MM.1S (cell line): ENCODE measurements at regions not wholly inside any gene's neighbourhood (a gene's known extent, or its start where the extent isn't known, plus 50 kb on each side); places are given as distances from the start of the nearest gene placed in this dataset.

Experiments used
- DNase-seq: peaks from one replicate; pipeline ENCODE4 v3.0.0-alpha.2; 2015
- H2AFZ ChIP-seq: fragments of 300-600 bp; sonication (generic); 2 replicates; pipeline ENCODE4 v1.6.0; 2016; ENCODE audit warnings: antibody characterized with exemption, low read length
- H3F3A ChIP-seq: fragments of 300-600 bp; sonication (generic); 2 replicates; pipeline ENCODE4 v1.6.1; 2016; ENCODE audit warnings: mild to moderate bottlenecking, antibody characterized with exemption, low read length, moderate library complexity, mixed read lengths; ENCODE audit not compliant: insufficient read depth
- H3K27ac ChIP-seq: fragments of 300-600 bp; sonication (generic); 2 replicates; pipeline ENCODE4 v1.5.1; 2016; ENCODE audit warnings: mild to moderate bottlenecking, low read length
- H3K27me3 ChIP-seq: fragments of 300-600 bp; sonication (generic); replicated peaks from 2 replicates; pipeline ENCODE4 v1.6.0; 2016; ENCODE audit warnings: low read length; ENCODE audit not compliant: insufficient read depth
- H3K36me3 ChIP-seq: fragments of 300-600 bp; sonication (generic); replicated peaks from 2 replicates; pipeline ENCODE4 v1.6.1; 2016; ENCODE audit warnings: mild to moderate bottlenecking, low read length, mixed read lengths; ENCODE audit not compliant: insufficient read depth
- H3K4me1 ChIP-seq: fragments of 300-600 bp; sonication (generic); 2 replicates; pipeline ENCODE4 v1.6.1; 2016; ENCODE audit warnings: low read length, mixed read lengths
- H3K4me2 ChIP-seq: fragments of 300-600 bp; sonication (generic); 2 replicates; pipeline ENCODE4 v1.6.0; 2016; ENCODE audit warnings: low read depth, low read length
- H3K4me3 ChIP-seq: fragments of 300-600 bp; sonication (generic); 2 replicates; pipeline ENCODE4 v1.5.1; 2016; ENCODE audit warnings: low read length, mixed read lengths
- H3K79me2 ChIP-seq: fragments of 300-600 bp; sonication (generic); 2 replicates; pipeline ENCODE4 v1.6.1; 2016; ENCODE audit warnings: mixed run types, low read length, mixed read lengths
- H3K9ac ChIP-seq: fragments of 300-600 bp; sonication (generic); 2 replicates; pipeline ENCODE4 v1.6.1; 2016; ENCODE audit warnings: low read length, mixed read lengths
- H3K9me2 ChIP-seq: fragments of 300-600 bp; sonication (generic); replicated peaks from 2 replicates; pipeline ENCODE4 v1.6.1; 2016; ENCODE audit warnings: mild to moderate bottlenecking, low read length, mixed read lengths; ENCODE audit not compliant: insufficient read depth
- H3K9me3 ChIP-seq: fragments of 300-600 bp; sonication (generic); replicated peaks from 2 replicates; pipeline ENCODE4 v1.6.1; 2016; ENCODE audit warnings: mild to moderate bottlenecking, low read length, mixed read lengths; ENCODE audit not compliant: insufficient read depth
- H4K20me1 ChIP-seq: fragments of 300-600 bp; sonication (generic); 2 replicates; pipeline ENCODE4 v1.6.1; 2016; ENCODE audit warnings: mild to moderate bottlenecking, low read length, moderate library complexity, mixed read lengths; ENCODE audit not compliant: insufficient read depth
- CTCF ChIP-seq: fragments of 300-600 bp; sonication (generic); IDR thresholded peaks from 2 replicates; pipeline ENCODE4 v1.5.1; 2016; ENCODE audit warnings: antibody characterized with exemption, low read length, mixed read lengths
- EZH2 ChIP-seq: fragments of 300-600 bp; sonication (generic); optimal IDR thresholded peaks from 2 replicates; pipeline ENCODE3; 2017; ENCODE audit warnings: low read depth, mild to moderate bottlenecking, antibody characterized with exemption, low read length, mixed read lengths
- EZH2phosphoT487 ChIP-seq: fragments of 300-600 bp; sonication (generic); IDR thresholded peaks from 2 replicates; pipeline ENCODE4 v1.6.1; 2018; ENCODE audit warnings: antibody characterized with exemption, low read length

- Histone ChIP-seq H3K4me3 (no peak overlapping the region), H3K36me3 (no peaks in the 10 kb centered on the region), H3K4me2 (no peak overlapping the region), H3K9me3 (no peaks in the 10 kb centered on the region), H3F3A (no peaks in the 10 kb centered on the region), H3K9ac (no peak overlapping the region), H3K4me1 (no peaks in the 10 kb centered on the region), H3K27ac (no peak overlapping the region), H3K9me2 (no peaks in the 10 kb centered on the region), H3K27me3 (no peaks in the 10 kb centered on the region), H3K79me2 (no peaks in the 10 kb centered on the region), H4K20me1 (no peaks in the 10 kb centered on the region), H2AFZ (no peak overlapping the region)
- TF ChIP-seq EZH2phosphoT487 (no peak), EZH2 (no peak), CTCF (no peak)
- DNase-seq: no peak
Observed at GRCh38 chr12:115419145-115419646, 735.2 kb upstream of the TBX3 start.

- no peaks in the 10 kb centered on the region for H3K4me1 ChIP-seq
- no peak overlapping the region for H3K4me3 ChIP-seq
- no peaks in the 10 kb centered on the region for H3K36me3 ChIP-seq
- no peak overlapping the region for H3K27ac ChIP-seq
- no peak overlapping the region for H3K9ac ChIP-seq
- H3K9me2 ChIP-seq: no peaks in the 10 kb centered on the region
- H3K27me3 ChIP-seq: no peaks in the 10 kb centered on the region
- H3K4me2 ChIP-seq: no peak overlapping the region
- H4K20me1 ChIP-seq: no peaks in the 10 kb centered on the region
- no peak overlapping the region for H2AFZ ChIP-seq
- no peaks in the 10 kb centered on the region for H3K9me3 ChIP-seq
- no peaks in the 10 kb centered on the region for H3F3A ChIP-seq
- TF ChIP-seq CTCF: no peak
- no peak for TF ChIP-seq EZH2phosphoT487
- no peak for TF ChIP-seq EZH2
- DNase-seq: no peak
- H3K79me2 ChIP-seq: no peaks in the 10 kb centered on the region
Observed at GRCh38 chr12:115417610-115418009, 733.6 kb upstream of the TBX3 start.

GRCh38 chr12:115416869-115417268, 732.9 kb upstream of the TBX3 start:
- DNase-seq: no peak
- Histone ChIP-seq H3K36me3 (no peaks in the 10 kb centered on the region), H3F3A (no peaks in the 10 kb centered on the region), H3K27me3 (no peaks in the 10 kb centered on the region), H3K9ac (no peak overlapping the region), H3K27ac (no peak overlapping the region), H3K79me2 (no peaks in the 10 kb centered on the region), H3K4me3 (no peak overlapping the region), H3K4me1 (no peaks in the 10 kb centered on the region), H3K4me2 (no peak overlapping the region), H4K20me1 (no peaks in the 10 kb centered on the region), H3K9me2 (no peaks in the 10 kb centered on the region), H3K9me3 (no peaks in the 10 kb centered on the region), H2AFZ (no peak overlapping the region)
- TF ChIP-seq CTCF (no peak), EZH2 (no peak), EZH2phosphoT487 (no peak)
